HG02840 (cell line): ENCODE measurements at regions not wholly inside any gene's neighbourhood (a gene's known extent, or its start where the extent isn't known, plus 50 kb on each side); places are given as distances from the start of the nearest gene placed in this dataset.
"Not testable (repeated sequence)": the region's sequence is repeated elsewhere in the genome, so short reads cannot be mapped to it uniquely, and the experiment has no call there.

Source experiments
- ATAC-seq: cut with Tn5 transposase; IDR thresholded peaks from one replicate; pipeline ENCODE4 v1.9.1; 2021; ENCODE audit warnings: mild to moderate bottlenecking, moderate library complexity, moderate number of reproducible peaks; ENCODE audit not compliant: unreplicated experiment, low FRiP score

DNA sequence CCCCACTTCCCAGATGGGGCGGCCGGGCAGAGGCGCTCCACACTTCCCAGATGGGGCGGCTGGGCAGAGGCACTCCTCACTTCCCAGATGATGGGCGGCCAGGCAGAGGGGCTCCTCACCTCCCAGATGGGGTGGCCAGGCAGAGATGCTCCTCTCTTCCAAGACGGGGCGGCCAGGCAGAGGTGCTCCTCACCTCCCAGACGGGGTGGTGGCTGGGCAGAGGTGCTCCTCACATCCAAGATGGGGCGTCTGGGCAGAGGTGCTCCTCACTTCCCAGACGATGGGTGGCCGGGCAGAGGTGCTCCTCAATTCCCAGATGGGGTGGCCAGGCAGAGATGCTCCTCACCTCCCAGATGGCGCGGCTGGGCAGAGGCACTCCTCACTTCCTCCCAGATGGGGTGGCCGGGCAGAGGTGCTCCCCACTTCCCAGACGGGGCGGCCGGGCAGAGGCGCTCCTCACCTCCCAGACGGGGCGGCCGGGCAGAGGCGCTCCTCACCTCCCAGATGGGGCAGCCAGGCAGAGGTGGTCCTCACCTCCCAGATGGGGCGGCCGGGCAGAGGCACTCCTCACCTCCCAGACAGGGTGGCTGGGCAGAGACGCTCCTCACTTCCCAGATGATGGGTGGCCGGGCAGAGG is 275.2 kb downstream of the LIPI start:
- ATAC-seq: not testable (repeated sequence)

DNA sequence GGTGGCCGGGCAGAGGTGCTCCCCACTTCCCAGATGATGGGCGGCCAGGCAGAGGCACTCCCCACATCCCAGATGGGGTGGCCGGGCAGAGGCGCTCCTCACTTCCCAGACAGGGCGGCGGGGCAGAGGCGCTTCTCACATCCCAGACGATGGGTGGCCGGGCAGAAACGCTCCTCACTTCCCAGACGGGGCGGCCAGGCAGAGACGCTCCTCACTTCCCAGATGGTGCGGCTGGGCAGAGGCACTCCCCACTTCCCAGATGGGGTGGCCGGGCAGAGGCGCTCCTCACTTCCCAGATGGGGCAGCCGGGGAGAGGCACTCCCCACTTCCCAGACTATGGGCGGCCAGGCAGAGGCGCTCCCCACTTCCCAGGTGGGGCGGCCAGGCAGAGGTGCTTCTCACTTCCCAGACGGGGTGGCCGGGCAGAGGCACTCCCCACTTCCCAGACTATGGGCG is 275.8 kb downstream of the LIPI start:
- ATAC-seq: not testable (repeated sequence)

DNA sequence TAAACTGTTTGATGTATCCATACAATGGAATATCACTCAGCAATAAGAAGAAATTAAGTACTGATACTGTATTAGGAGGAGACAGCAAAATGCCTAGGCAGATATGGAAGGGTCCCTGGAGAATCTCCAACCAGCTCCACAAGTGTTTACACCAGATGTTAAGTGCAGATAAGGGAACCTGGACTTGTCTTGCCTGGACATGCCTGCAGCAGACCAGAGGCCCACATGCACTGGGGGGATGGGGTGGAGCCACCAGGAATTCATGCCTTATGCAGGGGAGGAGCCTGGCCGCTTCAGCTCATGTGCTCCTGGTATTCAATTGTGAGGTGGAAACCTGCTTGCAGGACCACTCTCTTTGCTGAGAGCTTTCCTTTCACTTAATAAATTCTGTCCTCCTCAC is 287.6 kb downstream of the LIPI start:
- ATAC-seq: not testable (repeated sequence)

DNA sequence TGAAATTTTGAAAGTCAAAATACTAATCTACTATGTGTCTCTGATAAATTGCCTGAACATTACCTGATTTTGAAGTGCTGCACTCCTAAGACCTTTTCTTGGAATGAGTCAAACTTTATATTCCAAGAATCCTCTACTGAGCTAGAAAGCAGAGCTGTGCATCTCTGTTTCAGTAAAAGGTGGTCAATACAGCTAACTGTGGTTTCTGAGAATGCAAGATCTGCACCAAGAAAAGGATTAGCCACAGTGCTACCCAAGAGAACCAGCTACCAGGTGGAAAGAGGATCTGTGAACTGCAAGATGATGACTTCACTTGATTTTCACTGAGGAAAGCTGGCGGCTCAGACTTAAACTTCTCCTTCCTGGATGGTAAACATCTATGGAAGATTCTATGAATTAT is 289.3 kb downstream of the LIPI start:
- ATAC-seq: not testable (repeated sequence)

DNA sequence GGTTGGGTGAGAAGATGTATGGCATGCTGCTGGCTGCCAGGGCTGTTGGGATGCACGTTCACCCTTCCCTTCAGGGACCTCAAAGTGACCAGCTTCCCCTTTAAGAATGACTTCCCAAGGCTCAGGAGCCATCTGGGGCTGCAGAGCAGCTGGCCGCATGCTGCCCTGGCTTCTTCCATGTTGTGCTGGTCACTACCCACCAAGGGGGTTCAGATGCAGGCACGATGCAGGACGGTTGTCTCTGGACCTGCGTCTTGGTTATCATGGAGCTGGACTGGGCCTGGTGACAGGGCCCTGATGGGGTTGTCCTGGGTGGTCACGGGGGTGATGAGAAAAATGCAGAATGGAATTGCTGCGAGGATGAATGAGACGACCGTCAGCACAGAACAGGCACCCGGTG is 297.8 kb downstream of the POTED start:
- not testable (repeated sequence) for ATAC-seq

DNA sequence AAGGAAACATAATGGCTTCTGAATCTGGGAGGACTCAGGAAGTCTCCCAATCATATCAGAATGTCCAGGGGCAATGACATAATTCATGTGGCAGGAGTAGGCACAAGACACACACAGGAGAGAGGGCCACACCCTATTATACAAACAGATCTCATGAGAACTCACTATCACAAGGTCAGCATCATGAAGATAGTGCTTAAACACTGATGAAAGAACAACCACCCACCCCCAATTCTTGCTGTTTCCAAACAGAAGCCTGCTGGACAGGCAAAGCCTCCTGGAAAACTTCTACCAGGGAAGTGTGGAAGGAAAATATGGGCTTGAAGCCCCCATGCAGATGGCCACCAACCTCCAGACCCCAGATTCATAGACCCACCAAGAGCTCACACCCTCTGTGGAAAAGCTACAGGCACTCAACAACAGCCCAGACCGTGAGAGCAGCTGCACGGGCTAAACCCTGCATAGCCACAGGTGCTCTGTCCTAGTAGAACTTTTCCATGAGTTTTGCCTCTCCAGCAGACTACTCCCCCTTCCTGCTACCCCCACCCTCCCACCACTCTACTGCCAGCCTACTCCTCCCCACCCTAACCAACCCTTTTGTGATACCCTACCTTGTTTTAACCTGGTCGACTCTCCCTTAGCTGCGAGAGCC is 287.1 kb downstream of the POTED start:
- ATAC-seq: not testable (repeated sequence)

DNA sequence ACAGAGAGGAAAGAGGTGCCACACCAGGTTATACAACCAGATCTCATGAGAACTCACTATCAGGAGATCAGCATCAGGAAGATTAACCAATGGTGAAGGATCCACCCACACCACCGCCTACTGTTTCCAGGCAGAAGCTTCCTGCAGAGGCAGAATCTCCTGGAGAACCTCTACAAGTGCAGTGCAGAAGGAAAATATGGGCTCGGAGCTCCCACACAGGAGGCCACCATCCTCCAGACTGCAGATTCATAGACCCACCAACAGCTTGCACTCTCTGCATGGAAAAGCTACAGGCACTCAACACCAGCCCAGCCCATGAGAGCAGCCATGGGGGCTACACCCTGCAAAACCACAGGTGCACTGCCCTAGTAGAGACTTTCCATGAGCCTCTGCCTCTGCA is 284.0 kb downstream of the POTED start:
- ATAC-seq: not testable (repeated sequence)

DNA sequence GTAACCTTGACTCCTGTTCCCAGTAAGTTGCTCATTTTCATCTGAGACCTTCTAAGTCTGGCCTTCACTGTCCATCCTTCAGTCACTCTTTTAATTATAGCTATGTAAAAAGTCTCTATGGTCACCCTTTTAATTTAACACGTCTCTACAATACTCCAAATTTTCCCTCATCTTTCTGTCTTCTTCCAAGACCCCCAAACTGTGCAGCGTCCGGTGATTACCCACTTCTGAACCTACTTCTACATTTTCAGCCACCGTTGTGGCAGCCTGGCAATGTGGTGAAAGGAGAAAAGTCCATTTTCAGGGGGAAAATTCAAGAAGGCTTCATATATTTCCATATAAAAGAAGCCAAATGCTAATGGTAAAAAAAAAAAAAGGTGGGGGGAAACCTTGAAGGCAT is 283.4 kb downstream of the POTED start:
- ATAC-seq: not testable (repeated sequence)

DNA sequence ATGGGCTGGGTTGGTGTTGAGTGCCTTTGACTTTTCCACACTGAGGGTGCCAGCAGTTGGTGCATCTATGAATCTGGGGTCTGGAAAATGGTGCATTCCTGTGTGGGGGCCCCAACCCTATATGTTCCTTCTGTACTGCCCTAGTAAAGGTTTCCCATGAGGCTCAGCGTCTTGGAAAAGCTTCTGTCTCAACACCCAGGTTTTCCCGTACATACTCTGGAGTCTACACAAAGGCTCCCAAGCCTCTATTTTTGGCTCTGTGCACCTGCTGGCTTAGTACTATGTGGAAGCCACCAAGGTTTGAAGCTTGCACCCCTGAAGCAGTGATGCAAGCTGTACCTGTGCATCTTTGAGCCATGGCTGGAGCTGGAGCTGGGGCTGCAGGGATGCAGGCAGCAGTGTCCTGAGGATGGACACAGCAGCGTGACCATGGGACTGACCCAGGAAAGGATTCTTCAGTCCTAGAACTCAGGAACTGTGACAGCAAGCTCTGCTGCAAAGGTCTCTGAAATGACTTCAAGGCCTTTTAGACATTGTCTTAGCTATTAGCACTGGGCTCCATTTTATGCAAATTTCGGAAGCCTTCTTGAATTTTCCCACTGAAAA is 282.7 kb downstream of the POTED start:
- not testable (repeated sequence) for ATAC-seq

DNA sequence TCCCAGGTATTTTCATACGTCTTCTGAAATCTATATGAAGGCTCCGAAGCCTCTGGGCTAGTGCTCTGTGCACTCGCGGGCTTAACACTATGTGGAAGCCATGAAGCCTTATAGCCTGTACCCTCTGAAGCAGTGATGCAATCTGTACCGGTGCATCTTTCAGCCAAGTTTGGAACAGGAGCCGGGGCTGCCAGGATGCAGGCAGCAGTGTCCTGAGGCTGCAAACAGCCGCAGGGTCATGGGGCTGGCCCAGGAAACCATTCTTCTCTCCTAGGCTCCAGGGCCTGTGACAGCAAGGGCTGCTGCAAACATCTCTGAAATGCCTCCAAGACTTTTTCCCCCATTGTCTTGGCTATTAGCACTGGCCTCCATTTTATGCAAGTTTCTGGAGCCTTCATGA is 279.6 kb downstream of the POTED start:
- ATAC-seq: not testable (repeated sequence)

DNA sequence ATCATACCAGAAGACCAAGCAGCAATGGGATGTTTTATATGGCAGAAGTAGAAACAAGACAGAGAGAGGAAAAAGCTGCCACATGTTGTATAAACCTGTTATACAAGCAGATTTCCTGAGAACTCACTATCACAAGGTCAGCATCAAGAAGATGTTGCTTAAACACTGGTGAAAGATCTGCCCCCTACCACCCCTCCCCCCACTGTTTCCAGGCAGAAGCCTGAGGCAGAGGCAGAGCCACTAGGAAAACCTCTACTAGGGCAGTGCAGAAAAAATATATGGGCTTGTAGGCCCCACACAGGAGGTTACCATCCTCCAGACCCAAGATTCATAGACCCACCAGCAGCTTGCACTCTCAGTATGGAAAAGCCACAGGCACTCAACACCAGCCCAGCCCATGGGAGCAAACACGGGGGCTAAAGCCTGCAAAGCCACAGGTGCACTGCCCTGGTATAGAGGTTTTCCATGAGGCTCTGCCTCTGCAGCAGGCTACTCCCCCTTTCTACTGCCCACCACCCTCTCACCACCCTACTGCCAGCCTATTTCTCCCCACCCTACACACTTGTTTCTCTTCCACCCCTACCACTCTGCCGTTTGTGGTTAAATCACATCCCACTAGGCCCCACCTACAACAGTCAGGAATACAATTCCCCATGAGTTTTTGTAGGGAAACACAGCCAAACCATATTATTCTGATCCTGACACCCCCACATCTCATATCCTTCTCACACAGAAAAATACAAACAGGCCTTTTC is 274.2 kb downstream of the POTED start:
- ATAC-seq: not testable (repeated sequence)

DNA sequence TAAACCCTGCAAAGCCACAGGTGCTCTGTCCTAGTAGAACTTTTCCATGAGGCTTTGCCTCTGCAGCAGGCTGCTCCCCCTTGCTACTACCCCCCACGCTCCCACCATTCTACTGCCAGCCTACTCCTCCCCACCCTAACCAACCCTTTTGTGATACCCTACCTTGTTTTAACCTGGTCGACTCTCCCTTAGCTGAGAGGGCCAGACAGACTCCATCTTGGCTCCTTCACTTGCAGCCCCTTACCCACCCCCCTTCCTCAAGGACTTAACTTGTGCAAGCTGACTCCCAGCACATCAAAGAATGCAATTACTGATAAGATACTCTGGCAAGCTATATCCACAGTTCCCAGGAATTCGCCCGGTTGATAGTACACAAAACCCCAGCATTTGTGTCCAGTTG is 267.9 kb downstream of the POTED start:
- ATAC-seq: not testable (repeated sequence)

DNA sequence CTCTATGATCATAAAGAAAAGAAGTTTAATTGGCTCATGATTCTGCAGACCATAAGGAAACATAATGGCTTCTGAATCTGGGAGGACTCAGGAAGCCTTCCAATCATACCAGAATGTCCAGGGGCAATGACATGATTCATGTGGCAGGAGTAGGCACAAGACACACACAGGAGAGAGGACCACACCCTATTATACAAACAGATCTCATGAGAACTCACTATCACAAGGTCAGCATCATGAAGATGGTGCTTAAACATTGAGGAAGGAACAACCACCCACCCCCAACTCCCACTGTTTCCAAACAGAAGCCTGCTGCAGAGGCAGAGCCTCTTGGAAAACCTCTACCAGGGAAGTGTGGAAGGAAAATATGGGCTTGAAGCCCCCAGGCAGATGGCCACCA is 267.4 kb downstream of the POTED start:
- not testable (repeated sequence) for ATAC-seq

DNA sequence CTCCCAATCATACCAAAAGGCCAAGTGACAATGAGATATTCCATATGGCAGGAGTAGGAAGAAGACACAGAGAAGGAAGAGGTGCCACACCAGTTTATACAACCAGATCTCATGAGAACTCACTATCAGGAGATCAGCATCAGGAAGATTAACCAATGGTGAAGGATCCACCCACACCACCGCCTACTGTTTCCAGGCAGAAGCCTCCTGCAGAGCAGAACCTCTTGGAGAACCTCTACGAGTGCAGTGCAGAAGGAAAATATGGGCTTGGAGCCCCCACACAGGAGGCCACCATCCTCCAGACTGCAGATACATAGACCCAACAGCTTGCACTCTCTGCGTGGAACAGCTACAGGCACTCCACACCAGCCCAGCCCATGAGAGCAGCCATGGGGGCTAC is 264.4 kb downstream of the POTED start:
- not testable (repeated sequence) for ATAC-seq

DNA sequence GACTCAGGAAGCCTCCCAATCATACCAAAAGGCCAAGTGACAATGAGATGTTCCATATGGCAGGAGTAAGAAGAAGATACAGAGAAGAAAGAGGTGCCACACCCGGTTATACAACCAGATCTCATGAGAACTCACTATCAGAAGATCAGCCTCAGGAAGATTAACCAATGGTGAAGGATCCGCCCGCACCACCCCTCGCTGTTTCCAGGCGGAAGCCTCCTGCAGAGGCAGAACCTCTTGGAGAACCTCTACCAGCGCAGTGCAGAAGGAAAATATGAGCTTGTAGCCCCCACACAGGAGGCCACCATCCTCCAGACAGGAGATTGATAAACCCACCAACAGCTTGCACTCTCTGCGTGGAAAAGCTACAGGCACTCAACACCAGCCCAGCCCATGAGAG is 245.1 kb downstream of the POTED start:
- no peak for ATAC-seq

DNA sequence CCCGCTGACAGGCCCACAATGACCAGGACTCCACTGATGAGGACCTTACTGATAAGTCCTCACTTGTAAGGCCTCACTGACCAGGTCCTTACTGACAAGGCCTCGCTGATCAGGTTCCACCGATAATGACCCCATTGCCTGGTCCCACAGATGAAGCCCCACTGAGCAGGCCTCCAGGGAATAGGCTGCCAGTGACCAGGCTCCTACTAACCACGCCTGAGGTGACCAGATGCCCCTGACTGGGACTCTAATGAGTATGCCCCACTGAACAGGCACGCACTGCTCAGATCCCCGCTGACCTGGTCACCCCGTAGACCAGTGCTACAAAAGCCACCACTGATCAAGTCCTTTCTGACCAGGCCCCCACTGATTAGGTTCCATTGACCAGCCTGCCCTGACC is 241.2 kb downstream of the POTED start:
- ATAC-seq: not testable (repeated sequence)

DNA sequence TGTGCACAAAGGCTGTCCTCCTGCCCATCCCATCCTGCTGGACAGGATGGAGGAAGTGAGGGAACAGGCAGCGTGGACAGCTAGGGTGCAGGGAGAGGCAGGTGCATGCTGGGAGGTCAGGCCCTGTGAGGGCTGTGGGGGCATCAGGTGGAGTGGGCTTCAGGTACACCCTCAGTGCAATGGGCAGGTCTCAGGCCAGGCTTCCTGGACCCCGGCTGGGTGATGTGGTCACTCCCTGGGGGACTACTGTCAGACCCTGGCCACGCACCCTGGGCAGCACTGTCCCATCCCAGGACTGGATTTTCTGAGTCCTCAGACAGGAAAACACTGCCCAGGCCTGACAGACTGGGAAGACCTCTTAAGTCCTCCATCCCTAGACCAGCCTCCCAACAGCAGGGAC is 239.9 kb downstream of the POTED start:
- ATAC-seq: not testable (repeated sequence)

DNA sequence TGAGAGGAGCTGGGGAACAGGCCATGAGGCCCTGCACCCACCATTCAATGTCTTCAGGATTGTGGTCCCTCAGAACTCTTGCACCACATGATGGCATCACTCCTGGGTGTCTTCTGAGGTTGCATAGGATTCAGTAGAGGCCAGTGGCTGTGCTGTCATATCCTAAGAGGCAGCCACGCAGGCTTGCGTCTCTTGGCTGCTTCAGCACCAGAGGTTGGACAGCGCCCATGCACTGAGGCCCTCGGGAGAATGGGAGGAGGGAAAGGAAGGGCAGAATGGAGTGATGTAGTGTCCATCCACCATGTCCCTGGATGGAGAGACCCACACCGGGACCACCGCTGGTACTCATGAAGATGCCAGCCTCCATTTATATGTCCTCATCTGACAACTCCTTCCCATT is 237.1 kb downstream of the POTED start:
- ATAC-seq: not testable (repeated sequence)

DNA sequence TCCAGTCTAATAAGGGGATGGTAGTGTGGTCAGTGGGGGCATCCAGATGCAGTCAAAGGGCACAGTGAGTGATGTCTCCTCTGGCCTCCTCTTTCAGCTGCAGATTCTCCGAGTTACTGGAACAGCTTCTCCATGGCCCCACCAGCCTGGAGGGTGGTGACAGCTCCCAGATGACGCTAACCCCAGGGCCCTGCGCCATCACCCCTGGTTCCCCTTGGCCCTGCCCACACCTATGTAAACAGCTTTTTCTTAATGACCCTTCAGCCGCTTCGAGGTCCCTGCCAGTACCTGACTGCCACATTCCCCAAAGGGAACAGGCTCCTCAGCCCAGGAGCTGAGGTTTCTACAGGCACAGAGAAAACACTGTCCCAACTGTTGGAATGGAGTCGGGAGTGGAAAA is 235.0 kb downstream of the POTED start:
- ATAC-seq: not testable (repeated sequence)

DNA sequence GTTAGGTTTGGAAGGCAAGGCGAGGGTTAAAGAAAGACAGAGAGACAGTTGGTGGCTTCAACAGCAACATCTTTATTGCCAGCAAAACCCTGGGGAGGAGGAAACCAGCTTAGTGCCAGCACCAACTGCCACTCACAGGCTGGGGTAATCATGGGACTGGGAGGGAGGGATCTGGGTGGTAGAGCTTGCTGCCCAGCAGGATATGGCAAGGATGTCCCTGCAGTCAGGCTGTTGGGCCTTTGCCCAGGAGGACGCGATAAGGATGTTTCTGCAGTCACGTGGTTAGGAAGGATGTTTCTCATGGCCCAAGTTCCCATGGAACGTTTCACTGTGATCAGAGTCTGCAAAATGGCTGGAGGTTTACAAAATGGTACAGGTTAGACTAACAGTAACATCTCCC is 233.5 kb downstream of the POTED start:
- ATAC-seq: not testable (repeated sequence)

DNA sequence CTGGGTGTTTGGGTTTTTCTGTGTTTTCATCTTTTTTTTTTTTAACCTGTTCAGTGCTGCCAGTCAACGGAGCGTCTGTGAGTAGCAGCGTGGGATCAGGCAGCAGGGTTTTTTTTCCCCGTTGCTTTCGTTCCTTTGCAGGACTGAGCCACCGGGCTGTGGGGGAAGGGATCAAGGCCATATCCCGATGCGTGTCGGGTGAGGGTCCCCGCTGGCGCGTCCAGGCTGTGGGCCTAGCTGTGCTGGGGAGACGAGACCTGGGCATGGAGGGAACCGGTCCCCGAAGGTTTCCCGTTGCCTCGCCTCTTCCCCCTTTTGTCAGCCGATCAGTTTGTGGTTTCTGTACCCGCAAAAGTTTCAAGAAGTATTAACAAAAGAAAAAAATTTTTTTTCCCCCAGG is 218.1 kb downstream of the POTED start:
- not testable (repeated sequence) for ATAC-seq
